Hepatocyte (in vitro differentiated cells): ENCODE measurements at regions not wholly inside any gene's neighbourhood (a gene's known extent, or its start where the extent isn't known, plus 50 kb on each side); places are given as distances from the start of the nearest gene placed in this dataset.

ENCODE experiments used
- DNase-seq: peaks from one replicate; pipeline ENCODE4 v3.0.0-alpha.2; 2016; ENCODE audit warnings: low spot score
- H2AFZ ChIP-seq: fragments of 200-600 bp; sonication (generic); 2 replicates; pipeline ENCODE4 v1.6.0; 2016; ENCODE audit warnings: antibody characterized with exemption, mild to moderate bottlenecking
- H3K27ac ChIP-seq: fragments of 200-600 bp; sonication (generic); 2 replicates; pipeline ENCODE4 v1.5.1; 2016; ENCODE audit warnings: mild to moderate bottlenecking
- H3K27me3 ChIP-seq: fragments of 200-600 bp; sonication (generic); 2 replicates; pipeline ENCODE4 v1.6.1; 2016
- H3K36me3 ChIP-seq: fragments of 200-600 bp; sonication (generic); replicated peaks from 2 replicates; pipeline ENCODE4 v1.5.1; 2016; ENCODE audit warnings: low read depth; ENCODE audit not compliant: insufficient read depth
- H3K4me1 ChIP-seq: fragments of 200-600 bp; sonication (generic); 2 replicates; pipeline ENCODE4 v1.5.1; 2016; ENCODE audit warnings: mild to moderate bottlenecking, moderate library complexity; ENCODE audit not compliant: insufficient read depth
- H3K4me2 ChIP-seq: fragments of 200-600 bp; sonication (generic); 2 replicates; pipeline ENCODE4 v1.6.0; 2016
- H3K4me3 ChIP-seq: fragments of 200-600 bp; sonication (generic); 2 replicates; pipeline ENCODE4 v1.5.1; 2016; ENCODE audit warnings: mild to moderate bottlenecking
- H3K79me2 ChIP-seq: fragments of 200-600 bp; sonication (generic); 2 replicates; pipeline ENCODE4 v1.6.0; 2017; ENCODE audit warnings: mild to moderate bottlenecking
- H3K9me2 ChIP-seq: fragments of 200-600 bp; sonication (generic); replicated peaks from 2 replicates; pipeline ENCODE4 v1.6.0; 2017; ENCODE audit warnings: mild to moderate bottlenecking; ENCODE audit not compliant: insufficient read depth
- H3K9me3 ChIP-seq: fragments of 200-600 bp; sonication (generic); 2 replicates; pipeline ENCODE4 v1.5.1; 2016; ENCODE audit warnings: low read depth, mild to moderate bottlenecking
- H4K20me1 ChIP-seq: fragments of 200-600 bp; sonication (generic); 2 replicates; pipeline ENCODE4 v1.6.0; 2016; ENCODE audit warnings: mild to moderate bottlenecking; ENCODE audit not compliant: insufficient read depth, poor library complexity, severe bottlenecking
- CTCF ChIP-seq: fragments of 200-600 bp; sonication (generic); IDR thresholded peaks from 2 replicates; pipeline ENCODE4 v1.5.1; 2016; ENCODE audit warnings: antibody characterized with exemption, mild to moderate bottlenecking; ENCODE audit not compliant: poor library complexity
- EZH2 ChIP-seq: fragments of 200-600 bp; sonication (generic); IDR thresholded peaks from 2 replicates; pipeline ENCODE4 v1.6.1; 2016; ENCODE audit warnings: antibody characterized with exemption, mild to moderate bottlenecking, borderline replicate concordance
- EZH2phosphoT487 ChIP-seq: fragments of 200-600 bp; sonication (generic); IDR thresholded peaks from one replicate; pipeline ENCODE4 v1.6.1; 2018; ENCODE audit warnings: antibody characterized with exemption, mild to moderate bottlenecking, low read depth, moderate library complexity; ENCODE audit not compliant: unreplicated experiment, severe bottlenecking
- WGBS: methylation state at CpG from one replicate; pipeline ENCODE4 v1.1.6; 2016; ENCODE audit warnings: low lambda C conversion rate; ENCODE audit errors: missing lambda C conversion rate; 5-methylcytosine and 5-hydroxymethylcytosine counted together

GRCh38 chr14:28121512-28122297 is 644.9 kb upstream of the FOXG1 start:
- Histone ChIP-seq H3K4me1 (peaks cover 14% of the 10 kb centered on the region), H3K4me2 (no peak overlapping the region)
- DNase-seq = no peak

GRCh38 chr14:28130610-28131284 is 635.8 kb upstream of the FOXG1 start:
- Histone ChIP-seq H3K4me2 (no peak overlapping the region), H3K27ac (no peak overlapping the region), H3K4me1 (no peaks in the 10 kb centered on the region), H3K27me3 (no peaks in the 10 kb centered on the region), H3K79me2 (no peaks in the 10 kb centered on the region), H3K36me3 (no peaks in the 10 kb centered on the region), H3K4me3 (no peak overlapping the region), H3K9me2 (no peaks in the 10 kb centered on the region), H3K9me3 (no peaks in the 10 kb centered on the region), H2AFZ (no peak overlapping the region), H4K20me1 (no peaks in the 10 kb centered on the region)
- 77% methylated on average over 7 of the region's 7 CpGs for WGBS
- no peak for DNase-seq
- no peak for TF ChIP-seq EZH2phosphoT487
- TF ChIP-seq EZH2 = no peak
- no peak for TF ChIP-seq CTCF

More at GRCh38 chr14:28121512-28122297, 644.9 kb upstream of the FOXG1 start:
- Histone ChIP-seq H3K27ac (no peak overlapping the region), H3K9me2 (no peaks in the 10 kb centered on the region), H3K9me3 (no peaks in the 10 kb centered on the region), H4K20me1 (no peaks in the 10 kb centered on the region), H3K4me3 (no peak overlapping the region), H3K79me2 (no peaks in the 10 kb centered on the region), H3K36me3 (no peaks in the 10 kb centered on the region), H2AFZ (no peak overlapping the region), H3K27me3 (no peaks in the 10 kb centered on the region)
- 29% methylated on average over 3 of the region's 3 CpGs for whole genome bisulfite sequencing
- TF ChIP-seq EZH2 (no peak), EZH2phosphoT487 (peak; percentile 90)

DNA sequence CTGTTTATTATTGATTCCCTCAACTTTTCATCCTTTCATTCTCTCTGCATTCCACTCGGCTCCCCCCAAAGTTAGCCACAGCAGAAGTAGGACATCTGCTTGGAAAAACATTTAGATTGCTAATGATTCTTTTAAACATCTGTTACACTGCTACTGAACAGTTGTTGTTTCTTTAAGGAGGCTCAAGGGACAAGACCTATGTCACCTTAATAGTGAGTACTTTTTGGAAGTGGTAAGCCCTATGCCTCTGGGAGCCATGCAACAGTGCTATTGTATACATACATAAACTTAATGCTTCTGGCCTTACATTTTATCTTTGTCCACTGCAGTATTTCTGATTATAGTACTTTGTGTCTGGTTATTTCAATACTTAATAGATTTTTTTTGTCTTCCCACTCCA is 628.2 kb upstream of the FOXG1 start:
- Histone ChIP-seq H3K27me3 (no peaks in the 10 kb centered on the region), H3K79me2 (no peaks in the 10 kb centered on the region), H3K4me1 (no peaks in the 10 kb centered on the region), H3K36me3 (no peaks in the 10 kb centered on the region), H3K9me2 (no peaks in the 10 kb centered on the region), H4K20me1 (no peaks in the 10 kb centered on the region), H3K27ac (no peak overlapping the region), H3K4me3 (no peak overlapping the region), H2AFZ (no peak overlapping the region), H3K9me3 (no peaks in the 10 kb centered on the region), H3K4me2 (no peak overlapping the region)
- WGBS = 78% methylated on average over 1 of the region's 1 CpG
- DNase-seq = no peak
- TF ChIP-seq EZH2 (no peak), CTCF (no peak), EZH2phosphoT487 (no peak)

DNA sequence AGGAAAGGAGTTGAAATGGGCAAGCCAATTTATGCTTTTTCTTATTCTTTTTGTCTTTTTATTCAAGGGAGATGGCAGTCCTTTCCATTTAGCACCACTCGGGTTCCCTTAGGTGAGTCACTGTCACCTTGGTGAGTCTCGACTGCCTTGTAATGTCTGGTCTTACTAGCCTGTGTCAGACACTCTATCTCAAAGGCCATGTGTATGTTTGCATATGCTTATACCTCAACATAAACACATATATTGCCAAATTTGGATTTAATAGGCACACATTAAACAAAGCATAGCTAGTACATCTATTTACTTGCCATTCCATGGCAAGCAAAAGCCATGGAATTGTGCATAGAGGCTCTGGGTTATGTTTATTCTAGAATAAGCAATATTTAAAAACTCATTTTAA is 624.9 kb upstream of the FOXG1 start:
- DNase-seq = no peak
- H3K4me2 ChIP-seq = no peak overlapping the region
- H3K79me2 ChIP-seq = no peaks in the 10 kb centered on the region
- H3K4me1 ChIP-seq = no peaks in the 10 kb centered on the region
- 66% methylated on average over 2 of the region's 2 CpGs for WGBS
- no peaks in the 10 kb centered on the region for H4K20me1 ChIP-seq
- H3K27ac ChIP-seq = no peak overlapping the region
- no peak for TF ChIP-seq EZH2phosphoT487
- no peak for TF ChIP-seq CTCF
- no peak for TF ChIP-seq EZH2
- no peaks in the 10 kb centered on the region for H3K27me3 ChIP-seq
- H3K9me2 ChIP-seq = no peaks in the 10 kb centered on the region
- no peaks in the 10 kb centered on the region for H3K9me3 ChIP-seq
- no peaks in the 10 kb centered on the region for H3K36me3 ChIP-seq
- no peak overlapping the region for H2AFZ ChIP-seq
- H3K4me3 ChIP-seq = no peak overlapping the region
